Lung (tissue), 11 donors: ENCODE measurements at regions not wholly inside any gene's neighbourhood (a gene's known extent, or its start where the extent isn't known, plus 50 kb on each side); places are given as distances from the start of the nearest gene placed in this dataset.

ENCODE experiments used
- ATAC-seq: fragments of 200-7000 bp; cut with Tn5 transposase; one replicate; pipeline ENCODE4 v1.9.1; 2020; ENCODE audit warnings: moderate number of reproducible peaks; ENCODE audit not compliant: insufficient read depth, low FRiP score
- DNase-seq, 3 donors: peaks; one replicate each; pipeline ENCODE4 v3.0.0-alpha.2; 2013 to 2017
- H3K27ac ChIP-seq, 2 donors: one replicate each; pipeline ENCODE4 v1.5.1; 2013; ENCODE audit warnings: mild to moderate bottlenecking in 2 of 2, moderate library complexity in 2 of 2, control low read depth in 1 of 2, inconsistent platforms in 1 of 2, low read depth in 1 of 2, low read length in 1 of 2
- H3K27me3 ChIP-seq, 3 donors: one replicate each; pipeline ENCODE4 v1.5.1; 2013; ENCODE audit warnings: low read length in 2 of 3; ENCODE audit not compliant: control insufficient read depth in 3 of 3, insufficient read depth in 3 of 3
- H3K36me3 ChIP-seq, 4 donors: one replicate each; pipeline ENCODE4 v1.5.1; 2013; ENCODE audit warnings: low read length in 4 of 4, mild to moderate bottlenecking in 1 of 4, moderate library complexity in 1 of 4; ENCODE audit not compliant: control insufficient read depth in 4 of 4, insufficient read depth in 4 of 4
- H3K4me1 ChIP-seq, 5 donors: one replicate each; pipeline ENCODE4 v1.5.1; 2013; ENCODE audit warnings: low read length in 5 of 5, mild to moderate bottlenecking in 2 of 5, moderate library complexity in 1 of 5; ENCODE audit not compliant: control insufficient read depth in 5 of 5, insufficient read depth in 5 of 5
- H3K4me3 ChIP-seq: one replicate; pipeline ENCODE4 v1.5.1; 2013; ENCODE audit warnings: mild to moderate bottlenecking, control low read depth, moderate library complexity
- H3K9ac ChIP-seq, 2 donors: one replicate each; pipeline ENCODE4 v1.5.1; 2013; ENCODE audit warnings: low read length in 2 of 2, control low read depth in 1 of 2; ENCODE audit not compliant: insufficient read depth in 1 of 2
- H3K9me3 ChIP-seq, 4 donors: one replicate each; pipeline ENCODE4 v1.5.1; 2013; ENCODE audit warnings: low read length in 3 of 4, mild to moderate bottlenecking in 1 of 4, moderate library complexity in 1 of 4; ENCODE audit not compliant: control insufficient read depth in 4 of 4, insufficient read depth in 3 of 4
- CTCF ChIP-seq: IDR thresholded peaks from 2 replicates; pipeline ENCODE4 v1.5.1; 2012; ENCODE audit warnings: mild to moderate bottlenecking; ENCODE audit errors: control extremely low read depth, extremely low read depth
- WGBS, 2 donors: extraction: QIAGEN DNeasy Blood & Tissue Kit; methylation state at CpG; one replicate each; pipeline ENCODE4 v1.1.7; 2013; 5-methylcytosine and 5-hydroxymethylcytosine counted together
- donor health status: control.
- donor health status: control.
- donor health status: Bipolar disorder and iron deficiency.
- donor health status: healthy.
- donor health status: DM: yes; HTN: yes; CAD: no.

- no peak overlapping the region for H3K4me3 ChIP-seq
- H3K9ac ChIP-seq, result no peak overlapping the region
- no peak for TF ChIP-seq CTCF
- ATAC-seq, result no peak
- no peak overlapping the region for H3K27ac ChIP-seq
- H3K4me1 ChIP-seq, result peaks cover 0 to 2% (median 0%) of the 10 kb centered on the region in 5 donors
- H3K9me3 ChIP-seq, result no peaks in the 10 kb centered on the region
- DNase-seq, result no peak
- 87 to 89% methylated on average over 6 of the region's 6 CpGs for WGBS, 2 donors
- no peaks in the 10 kb centered on the region for H3K27me3 ChIP-seq
- H3K36me3 ChIP-seq, result no peaks in the 10 kb centered on the region
These were observed 155.9 kb upstream of the MEIS1 start for GRCh38 chr2:66279024-66279423.

DNA sequence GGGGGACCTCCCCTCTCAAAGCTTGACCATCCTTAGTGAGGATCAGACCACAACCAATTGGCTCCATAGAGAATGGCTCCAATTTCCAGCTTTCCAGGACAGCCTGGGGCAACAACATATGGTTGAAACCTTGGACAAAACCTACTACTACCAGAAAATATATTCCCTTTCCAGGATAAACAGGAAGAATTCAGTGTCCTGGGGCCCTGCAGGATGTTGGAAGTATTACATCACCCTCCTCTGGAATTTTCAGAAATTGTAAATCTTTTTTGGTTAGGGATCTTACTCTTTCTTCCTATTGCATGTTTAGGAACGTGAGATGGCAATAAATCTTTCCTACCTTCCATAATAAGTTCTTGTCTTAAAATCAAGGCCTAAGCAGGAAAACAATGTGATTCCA is 158.9 kb upstream of the MEIS1 start:
- Histone ChIP-seq H3K9me3 (no peaks in the 10 kb centered on the region), H3K36me3 (no peaks in the 10 kb centered on the region), H3K4me3 (no peak overlapping the region), H3K27ac (no peak overlapping the region), H3K27me3 (no peaks in the 10 kb centered on the region), H3K4me1 (peaks cover 0 to 13% (median 0%) of the 10 kb centered on the region in 5 donors), H3K9ac (no peak overlapping the region)
- 69% methylated on average over 1 of the region's 1 CpG for whole genome bisulfite sequencing, 2 donors
- TF ChIP-seq CTCF, result no peak
- ATAC-seq (no peak), DNase-seq (no peak)

DNA sequence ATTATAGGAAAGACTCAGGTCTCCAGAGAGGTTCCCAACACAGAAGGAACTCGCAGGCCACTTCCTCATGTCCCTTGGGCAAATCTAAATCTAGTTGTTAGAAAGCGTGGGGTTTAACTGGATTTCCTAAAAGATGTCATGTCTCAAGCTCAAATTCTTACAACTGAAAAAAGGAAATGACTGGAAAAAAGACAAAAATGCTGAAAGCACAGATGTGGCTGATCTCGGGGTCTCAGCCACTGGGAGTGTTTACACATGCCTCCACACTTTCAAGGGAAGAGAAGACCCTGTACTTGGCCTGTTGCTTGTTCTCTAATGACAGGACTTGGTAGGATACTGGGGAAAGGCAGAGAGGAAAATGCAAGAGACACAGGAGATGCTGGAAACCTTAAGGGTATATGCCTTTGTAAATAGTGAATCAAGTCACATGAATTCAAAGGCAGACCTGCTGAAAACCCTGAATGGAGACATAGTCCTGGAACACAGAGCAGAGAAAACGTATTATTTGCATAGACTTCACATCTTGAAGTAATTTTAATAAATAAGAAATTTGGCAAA is 160.9 kb upstream of the MEIS1 start:
- H3K9ac ChIP-seq, result no peak overlapping the region
- H3K4me1 ChIP-seq, result peaks cover 0 to 13% (median 0%) of the 10 kb centered on the region in 5 donors
- ATAC-seq (no peak), DNase-seq (peak in 2 of 3 donors; percentile 21 to 22)
- no peak overlapping the region for H3K27ac ChIP-seq
- TF ChIP-seq CTCF, result no peak
- H3K9me3 ChIP-seq, result no peaks in the 10 kb centered on the region
- no peak overlapping the region for H3K4me3 ChIP-seq
- no peaks in the 10 kb centered on the region for H3K36me3 ChIP-seq
- WGBS, 2 donors, result 64% methylated on average over 4 of the region's 4 CpGs
- H3K27me3 ChIP-seq, result no peaks in the 10 kb centered on the region

- WGBS, 2 donors, result 91 to 92% methylated on average over 6 of the region's 6 CpGs
- DNase-seq, result no peak
- peaks cover 0 to 13% (median 0%) of the 10 kb centered on the region in 5 donors for H3K4me1 ChIP-seq
- H3K27me3 ChIP-seq, result no peaks in the 10 kb centered on the region
- H3K9ac ChIP-seq, result no peak overlapping the region
- no peak overlapping the region for H3K27ac ChIP-seq
- H3K36me3 ChIP-seq, result no peaks in the 10 kb centered on the region
- no peak overlapping the region for H3K4me3 ChIP-seq
- no peak for ATAC-seq
- no peak for TF ChIP-seq CTCF
- peaks cover 0 to 2% (median 0%) of the 10 kb centered on the region in 4 donors for H3K9me3 ChIP-seq
These were observed 162.2 kb upstream of the MEIS1 start for GRCh38 chr2:66272751-66273150.
